Endothelial cell of umbilical vein (primary cell): ENCODE measurements at regions not wholly inside any gene's neighbourhood (a gene's known extent, or its start where the extent isn't known, plus 50 kb on each side); places are given as distances from the start of the nearest gene placed in this dataset.

Experiments used
- BruUV-seq: library from RNA; stranded (reverse); fragments of 400-500 nt; replicated peaks from 2 replicates; lab custom pipeline; 2021; lab: Mats Ljungman, UMichigan
- CTCF ChIA-PET: fragments of 300-600, 350-600 bp; sonication (Branson Sonifier 250); formaldehyde crosslinking; loops from one replicate; lab custom pipeline; 2021; ENCODE audit warnings: antibody characterized with exemption, inconsistent platforms; lab: Charles Lee
- POLR2A ChIA-PET: fragments of 300-600, 350-600 bp; sonication (Branson Sonifier 250); formaldehyde crosslinking; loops from one replicate; lab custom pipeline; 2021; ENCODE audit warnings: antibody characterized with exemption, inconsistent platforms; lab: Charles Lee
- DNase-seq: peaks from one replicate; pipeline ENCODE4 v3.0.0-alpha.2; 2011; ENCODE audit warnings: low read depth, low spot score
- FAIRE-seq: peaks from 2 replicates; lab custom pipeline; 2011; peaks lifted over from hg19 to GRCh38; lab: Jason Lieb, UNC
- H2AFZ ChIP-seq: 2 replicates; pipeline ENCODE4 v1.6.0; 2012; ENCODE audit warnings: low read depth, low read length, control low read depth, inconsistent platforms
- H3K27ac ChIP-seq: 2 replicates; pipeline ENCODE4 v1.5.1; 2011; ENCODE audit warnings: low read depth, mild to moderate bottlenecking, control low read depth, low read length, moderate library complexity; ENCODE audit not compliant: insufficient read depth
- H3K27me3 ChIP-seq, 2 experiments: 2 replicates each; pipeline versions ENCODE4 v1.6.0 to v1.6.1; 2011; ENCODE audit warnings: low read length in 2 of 2, mixed read lengths in 1 of 2; ENCODE audit not compliant: control insufficient read depth in 2 of 2, insufficient read depth in 2 of 2
- H3K36me3 ChIP-seq, 2 experiments: 2 replicates in 1 of 2; 3 replicates in 1 of 2; pipeline ENCODE4 v1.5.1; 2011; ENCODE audit warnings: low read length in 2 of 2, mild to moderate bottlenecking in 1 of 2, moderate library complexity in 1 of 2; ENCODE audit not compliant: control insufficient read depth in 2 of 2, insufficient read depth in 2 of 2; ENCODE audit errors: extremely low read depth in 1 of 2
- H3K4me1 ChIP-seq: 3 replicates; pipeline ENCODE4 v1.5.1; 2011; ENCODE audit warnings: mild to moderate bottlenecking, low read length; ENCODE audit not compliant: control insufficient read depth, insufficient read depth; ENCODE audit errors: extremely low read depth
- H3K4me2 ChIP-seq: 2 replicates; pipeline ENCODE4 v1.6.1; 2011; ENCODE audit warnings: low read length, control low read depth, mixed read lengths; ENCODE audit not compliant: insufficient read depth
- H3K4me3 ChIP-seq, 3 experiments: fragments of 200-600 bp in 1 of 3; sonication (generic), shearing (Covaris generic) in 1 of 3; replicated peaks in 1 of 3; 2 replicates each; pipeline ENCODE4 v1.5.1; 2011 to 2016; ENCODE audit warnings: control low read depth in 3 of 3, low read length in 3 of 3, mild to moderate bottlenecking in 2 of 3, inconsistent platforms in 1 of 3, low read depth in 1 of 3, moderate library complexity in 1 of 3; ENCODE audit not compliant: insufficient read depth in 1 of 3
- H3K79me2 ChIP-seq: 2 replicates; pipeline ENCODE4 v1.6.0; 2012; ENCODE audit warnings: low read length, inconsistent platforms; ENCODE audit not compliant: control insufficient read depth, insufficient read depth
- H3K9ac ChIP-seq: replicated peaks from 2 replicates; pipeline ENCODE3; 2011; ENCODE audit warnings: low read length, control low read depth; ENCODE audit not compliant: insufficient read depth; ENCODE audit errors: extremely low read depth
- H3K9me1 ChIP-seq: replicated peaks from 3 replicates; pipeline ENCODE4 v1.6.0; 2011; ENCODE audit warnings: mild to moderate bottlenecking, low read length; ENCODE audit not compliant: control insufficient read depth, insufficient read depth; ENCODE audit errors: extremely low read depth
- H3K9me3 ChIP-seq: replicated peaks from 2 replicates; pipeline ENCODE4 v1.5.1; 2012; ENCODE audit warnings: low read length, inconsistent platforms; ENCODE audit not compliant: control insufficient read depth, insufficient read depth
- H4K20me1 ChIP-seq: replicated peaks from 2 replicates; pipeline ENCODE3; 2011; ENCODE audit warnings: mild to moderate bottlenecking, low read length; ENCODE audit not compliant: control insufficient read depth, insufficient read depth; ENCODE audit errors: extremely low read depth
- CTCF ChIP-seq, 2 donors: IDR thresholded peaks; 1 replicate in 1 of 2; 2 replicates in 1 of 2; pipeline ENCODE4 v1.5.1; 2011; ENCODE audit warnings: low read length in 2 of 2, mild to moderate bottlenecking in 2 of 2, moderate library complexity in 2 of 2, control low read depth in 1 of 2, inconsistent platforms in 1 of 2, low read depth in 1 of 2; ENCODE audit not compliant: insufficient read depth in 1 of 2; ENCODE audit errors: extremely low read depth in 1 of 2
- EZH2 ChIP-seq: IDR thresholded peaks from 2 replicates; pipeline ENCODE4 v1.6.1; 2012; ENCODE audit warnings: borderline replicate concordance, low read depth, mild to moderate bottlenecking, moderate library complexity, low read length, inconsistent platforms; ENCODE audit not compliant: severe bottlenecking
- FOS ChIP-seq: IDR thresholded peaks from 2 replicates; pipeline ENCODE4 v1.6.1; 2011; ENCODE audit warnings: mild to moderate bottlenecking, low read length, moderate library complexity, borderline replicate concordance; ENCODE audit not compliant: insufficient read depth
- GATA2 ChIP-seq: IDR thresholded peaks from 2 replicates; pipeline ENCODE4 v1.7.0; 2011; ENCODE audit warnings: low read depth, mild to moderate bottlenecking, moderate library complexity, mixed read lengths, low read length; ENCODE audit not compliant: insufficient read length, insufficient read depth
- JUN ChIP-seq: IDR thresholded peaks from 2 replicates; pipeline ENCODE4 v1.6.1; 2011; ENCODE audit warnings: borderline replicate concordance, low read depth; ENCODE audit not compliant: insufficient read length, insufficient read depth
- MYC ChIP-seq: IDR thresholded peaks from one replicate; pipeline ENCODE4 v1.6.1; 2011; ENCODE audit warnings: mild to moderate bottlenecking, low read depth, low read length
- POLR2A ChIP-seq: IDR thresholded peaks from 2 replicates; pipeline ENCODE4 v1.6.1; 2012; ENCODE audit warnings: low read depth, mild to moderate bottlenecking, control low read depth, low read length
- POLR2AphosphoS5 ChIP-seq: IDR thresholded peaks from 2 replicates; pipeline ENCODE4 v1.6.1; 2012; ENCODE audit warnings: low read depth, mild to moderate bottlenecking, control low read depth, low read length, moderate library complexity; ENCODE audit not compliant: insufficient read depth
- dilution Hi-C: fragments of 300-500 bp; cut with MboI; formaldehyde crosslinking; loops from one replicate; pipeline ENCODE4 v1.15.0; 2019; ENCODE audit warnings: low sequenced_read_pairs; ENCODE audit not compliant: extremely low pct_ligation_motif_present
- intact Hi-C: fragments of 100-400 bp; cut with micrococcal nuclease; formaldehyde crosslinking; loops from one replicate; pipeline ENCODE4 v1.10.0; 2022
- TF ChIP-seq, protein P1 (sequence below): IDR thresholded peaks from 2 replicates; pipeline ENCODE4 v1.6.1; 2011; ENCODE audit not compliant: insufficient read depth, insufficient read length

DNA sequence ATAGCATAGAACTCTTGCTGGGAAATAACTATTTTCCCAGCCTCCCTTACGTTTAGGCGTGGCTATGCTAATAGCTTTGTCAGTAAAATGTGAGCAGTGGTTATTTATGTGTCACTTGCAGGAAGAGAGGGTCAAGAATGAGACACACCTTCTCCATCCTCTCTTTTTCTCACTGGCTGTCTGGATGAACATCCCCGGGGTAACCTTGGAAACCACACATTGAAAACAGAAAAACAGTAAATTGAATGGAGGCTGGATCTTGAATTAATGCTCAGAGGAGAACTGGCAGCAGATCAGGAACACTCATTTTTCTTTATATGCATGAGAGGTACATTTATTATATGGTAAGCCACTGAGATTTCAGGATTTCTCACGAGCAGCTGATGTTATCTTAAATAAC, 127.6 kb downstream of the DNAJB9 start:
- CTCF ChIA-PET: interaction anchor here (0.8 kb wide), 1 partner anchor 18 kb away, joined by 3 read pairs; no protein-coding TSS in a partner anchor
- dilution Hi-C loops (no loop called here), intact Hi-C loops (no loop called here)
- Histone ChIP-seq H2AFZ (no peak overlapping the region), H3K4me3 (no peak overlapping the region), H3K27me3 (peaks cover 0 to 4% of the 10 kb centered on the region in 2 experiments), H3K79me2 (no peaks in the 10 kb centered on the region), H3K9ac (no peak overlapping the region), H3K9me3 (no peaks in the 10 kb centered on the region), H3K27ac (no peak overlapping the region), H3K36me3 (no peaks in the 10 kb centered on the region), H3K9me1 (no peaks in the 10 kb centered on the region), H3K4me1 (no peaks in the 10 kb centered on the region), H3K4me2 (no peak overlapping the region), H4K20me1 (no peaks in the 10 kb centered on the region)
- POLR2A ChIA-PET: no interaction called here
- TF ChIP-seq, protein P1, sequence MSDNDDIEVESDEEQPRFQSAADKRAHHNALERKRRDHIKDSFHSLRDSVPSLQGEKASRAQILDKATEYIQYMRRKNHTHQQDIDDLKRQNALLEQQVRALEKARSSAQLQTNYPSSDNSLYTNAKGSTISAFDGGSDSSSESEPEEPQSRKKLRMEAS: no peak
- TF ChIP-seq CTCF (IDR thresholded peaks at IDR 0.05; ENCODE audit: extremely low read depth in 1 of 2, insufficient read depth in 1 of 2, low read depth in 1 of 2, low read length in 2 of 2) (no peak), MYC (no peak), POLR2A (no peak), GATA2 (no peak), JUN (no peak), FOS (no peak), EZH2 (no peak), POLR2AphosphoS5 (no peak)
- peak; percentile 2 for DNase-seq
- FAIRE-seq: no peak
- BruUV-seq: no TSS peak
